Neural progenitor cell (in vitro differentiated cells): ENCODE measurements at regions not wholly inside any gene's neighbourhood (a gene's known extent, or its start where the extent isn't known, plus 50 kb on each side); places are given as distances from the start of the nearest gene placed in this dataset.

ENCODE experiments used
- EZH2phosphoT487 ChIP-seq: fragments of 200-600 bp; sonication (generic); IDR thresholded peaks from 2 replicates; pipeline ENCODE4 v1.6.1; 2017; ENCODE audit warnings: antibody characterized with exemption
- TF ChIP-seq, protein P1 (sequence below): fragments of 200-600 bp; sonication (generic); IDR thresholded peaks from 2 replicates; pipeline ENCODE4 v1.5.1; 2017; ENCODE audit warnings: antibody characterized with exemption, mild to moderate bottlenecking

DNA sequence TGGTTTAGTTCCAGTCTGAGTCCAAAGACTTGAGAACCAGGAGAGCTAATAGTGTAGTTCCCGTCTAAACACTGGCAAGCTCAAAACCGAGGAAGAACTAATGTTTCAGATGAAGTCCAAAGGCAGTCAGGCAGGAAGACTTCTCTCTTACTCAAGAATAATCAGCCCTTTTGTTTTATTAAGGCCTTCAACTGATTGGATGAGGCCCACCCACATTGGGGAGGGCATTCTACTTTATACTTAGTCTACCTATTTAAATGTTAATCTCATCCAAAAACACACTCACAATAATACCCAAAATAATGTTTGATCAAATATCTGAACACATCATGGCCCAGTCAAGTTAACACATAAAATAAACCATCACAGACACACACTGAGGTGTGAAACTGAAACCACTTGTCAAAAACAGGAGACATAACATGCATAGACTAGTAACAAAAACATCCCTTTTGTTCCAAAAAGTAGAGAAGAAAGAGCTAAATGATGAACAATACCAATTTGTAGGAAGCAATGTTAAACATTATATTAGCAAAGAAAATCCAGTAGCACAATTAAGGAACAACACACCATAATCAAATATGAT, 50.2 kb upstream of the SENP6 start:
- TF ChIP-seq, protein P1, sequence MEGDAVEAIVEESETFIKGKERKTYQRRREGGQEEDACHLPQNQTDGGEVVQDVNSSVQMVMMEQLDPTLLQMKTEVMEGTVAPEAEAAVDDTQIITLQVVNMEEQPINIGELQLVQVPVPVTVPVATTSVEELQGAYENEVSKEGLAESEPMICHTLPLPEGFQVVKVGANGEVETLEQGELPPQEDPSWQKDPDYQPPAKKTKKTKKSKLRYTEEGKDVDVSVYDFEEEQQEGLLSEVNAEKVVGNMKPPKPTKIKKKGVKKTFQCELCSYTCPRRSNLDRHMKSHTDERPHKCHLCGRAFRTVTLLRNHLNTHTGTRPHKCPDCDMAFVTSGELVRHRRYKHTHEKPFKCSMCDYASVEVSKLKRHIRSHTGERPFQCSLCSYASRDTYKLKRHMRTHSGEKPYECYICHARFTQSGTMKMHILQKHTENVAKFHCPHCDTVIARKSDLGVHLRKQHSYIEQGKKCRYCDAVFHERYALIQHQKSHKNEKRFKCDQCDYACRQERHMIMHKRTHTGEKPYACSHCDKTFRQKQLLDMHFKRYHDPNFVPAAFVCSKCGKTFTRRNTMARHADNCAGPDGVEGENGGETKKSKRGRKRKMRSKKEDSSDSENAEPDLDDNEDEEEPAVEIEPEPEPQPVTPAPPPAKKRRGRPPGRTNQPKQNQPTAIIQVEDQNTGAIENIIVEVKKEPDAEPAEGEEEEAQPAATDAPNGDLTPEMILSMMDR: no peak
- no peak for TF ChIP-seq EZH2phosphoT487
